AG04450 (cell line): ENCODE measurements at regions not wholly inside any gene's neighbourhood (a gene's known extent, or its start where the extent isn't known, plus 50 kb on each side); places are given as distances from the start of the nearest gene placed in this dataset.

Experiments used
- CTCF ChIA-PET: fragments of 300-600, 350-600 bp; formaldehyde crosslinking; extraction: SDS; loops from one replicate; lab custom pipeline; 2022; ENCODE audit warnings: antibody characterized with exemption, inconsistent platforms; lab: Charles Lee
- POLR2A ChIA-PET: fragments of 350-600 bp; formaldehyde crosslinking; extraction: SDS; loops from one replicate; lab custom pipeline; 2021; ENCODE audit warnings: antibody characterized with exemption, inconsistent platforms; lab: Yijun Ruan, JAX
- DNase-seq: peaks from one replicate; pipeline ENCODE4 v3.0.0-alpha.2; 2011; ENCODE audit warnings: low read depth, low spot score
- H3K27ac ChIP-seq: one replicate; pipeline ENCODE4 v1.5.1; 2012; ENCODE audit warnings: low read depth, low read length, control low read depth
- H3K27me3 ChIP-seq: one replicate; pipeline ENCODE4 v1.6.0; 2012; ENCODE audit warnings: low read length; ENCODE audit not compliant: control insufficient read depth, insufficient read depth
- H3K4me3 ChIP-seq: 2 replicates; pipeline ENCODE4 v1.5.1; 2011; ENCODE audit warnings: mild to moderate bottlenecking, low read depth, low read length, control low read depth
- H3K9me3 ChIP-seq: 2 replicates; pipeline ENCODE4 v1.5.1; 2012; ENCODE audit warnings: low read length; ENCODE audit not compliant: control insufficient read depth, insufficient read depth
- TF ChIP-seq, protein P1 (sequence below): IDR thresholded peaks from 2 replicates; pipeline ENCODE4 v1.5.1; 2011; ENCODE audit warnings: low read depth, low read length, control low read depth, inconsistent platforms

DNA sequence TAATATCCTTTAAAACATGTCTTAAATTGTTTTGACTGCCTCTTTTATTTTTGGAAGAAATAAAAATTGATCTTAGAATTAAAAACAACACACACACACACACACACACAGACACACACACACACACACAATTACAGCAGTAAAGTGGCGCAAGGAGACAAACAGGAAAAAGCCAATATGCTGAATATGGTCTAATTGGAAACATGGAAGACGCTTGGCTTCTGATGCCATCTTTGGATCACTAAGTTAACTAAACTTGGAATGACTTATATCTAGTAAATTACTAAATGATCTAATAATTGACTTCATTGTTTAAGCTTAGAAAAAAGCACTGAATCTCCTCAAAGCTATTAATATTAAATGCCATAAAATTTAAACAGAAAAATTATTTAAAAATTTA, 1093.4 kb downstream of the ADGRL3 start:
- DNase-seq = no peak
- POLR2A ChIA-PET = no interaction called here
- peaks cover 15% of the 10 kb centered on the region for H3K9me3 ChIP-seq
- TF ChIP-seq, protein P1, sequence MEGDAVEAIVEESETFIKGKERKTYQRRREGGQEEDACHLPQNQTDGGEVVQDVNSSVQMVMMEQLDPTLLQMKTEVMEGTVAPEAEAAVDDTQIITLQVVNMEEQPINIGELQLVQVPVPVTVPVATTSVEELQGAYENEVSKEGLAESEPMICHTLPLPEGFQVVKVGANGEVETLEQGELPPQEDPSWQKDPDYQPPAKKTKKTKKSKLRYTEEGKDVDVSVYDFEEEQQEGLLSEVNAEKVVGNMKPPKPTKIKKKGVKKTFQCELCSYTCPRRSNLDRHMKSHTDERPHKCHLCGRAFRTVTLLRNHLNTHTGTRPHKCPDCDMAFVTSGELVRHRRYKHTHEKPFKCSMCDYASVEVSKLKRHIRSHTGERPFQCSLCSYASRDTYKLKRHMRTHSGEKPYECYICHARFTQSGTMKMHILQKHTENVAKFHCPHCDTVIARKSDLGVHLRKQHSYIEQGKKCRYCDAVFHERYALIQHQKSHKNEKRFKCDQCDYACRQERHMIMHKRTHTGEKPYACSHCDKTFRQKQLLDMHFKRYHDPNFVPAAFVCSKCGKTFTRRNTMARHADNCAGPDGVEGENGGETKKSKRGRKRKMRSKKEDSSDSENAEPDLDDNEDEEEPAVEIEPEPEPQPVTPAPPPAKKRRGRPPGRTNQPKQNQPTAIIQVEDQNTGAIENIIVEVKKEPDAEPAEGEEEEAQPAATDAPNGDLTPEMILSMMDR = no peak
- H3K4me3 ChIP-seq = no peak overlapping the region
- H3K27me3 ChIP-seq = no peaks in the 10 kb centered on the region
- CTCF ChIA-PET = no interaction called here
- H3K27ac ChIP-seq = no peak overlapping the region

DNA sequence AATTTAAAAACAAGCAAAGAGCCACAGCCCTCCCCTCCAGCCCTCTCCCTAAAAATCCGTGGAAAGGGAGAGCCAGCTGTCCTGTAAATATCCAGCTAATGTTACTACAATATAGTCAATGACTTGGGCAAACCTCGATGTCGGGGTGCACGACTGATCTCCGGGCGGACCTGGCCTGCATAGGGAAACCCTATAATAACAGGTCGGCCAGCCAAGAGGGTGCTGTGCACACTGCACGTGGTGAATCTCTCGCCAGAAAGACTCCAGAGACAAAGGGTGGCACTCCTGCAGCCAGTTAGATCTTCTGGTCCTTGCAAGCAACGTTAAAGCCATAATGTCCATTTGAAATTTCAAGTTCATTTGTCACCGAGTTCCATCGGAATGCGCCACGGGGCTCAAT, 1092.8 kb downstream of the ADGRL3 start:
- Histone ChIP-seq H3K27me3 (no peaks in the 10 kb centered on the region), H3K9me3 (peaks cover 15% of the 10 kb centered on the region), H3K27ac (no peak overlapping the region), H3K4me3 (no peak overlapping the region)
- POLR2A ChIA-PET = no interaction called here
- CTCF ChIA-PET = no interaction called here
- DNase-seq = no peak
- TF ChIP-seq, protein P1 = no peak

GRCh38 chr4:62288808-62289541, 1088.8 kb downstream of the ADGRL3 start:
- ChIA-PET CTCF (no interaction called here), POLR2A (no interaction called here)
- H3K27me3 ChIP-seq = no peaks in the 10 kb centered on the region
- no peak for DNase-seq
- TF ChIP-seq, protein P1 = no peak
- no peak overlapping the region for H3K27ac ChIP-seq
- peaks cover 19% of the 10 kb centered on the region for H3K9me3 ChIP-seq
- no peak overlapping the region for H3K4me3 ChIP-seq

DNA sequence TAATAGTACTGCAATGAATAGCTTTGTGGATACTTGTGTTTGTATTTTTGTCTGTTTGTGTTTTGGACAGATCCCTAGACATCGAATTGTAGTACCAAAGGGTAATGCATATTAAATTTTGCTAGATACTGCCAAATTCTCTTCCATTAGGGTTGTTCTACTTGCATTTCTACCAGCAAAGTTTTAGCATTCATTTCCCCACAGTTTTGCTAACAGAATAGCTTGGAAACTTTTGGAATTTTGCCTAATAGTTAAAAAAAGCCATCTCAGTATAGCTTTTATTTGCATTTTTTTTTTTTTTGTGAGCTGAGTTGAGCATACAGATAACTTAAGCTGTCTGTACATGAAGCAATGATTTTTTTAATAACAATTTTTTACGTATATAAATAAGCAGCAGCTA, 1084.9 kb downstream of the ADGRL3 start:
- ChIA-PET POLR2A (no interaction called here), CTCF (no interaction called here)
- TF ChIP-seq, protein P1 = no peak
- Histone ChIP-seq H3K27ac (no peak overlapping the region), H3K9me3 (peaks cover 4% of the 10 kb centered on the region; the same call in 1 of the 2 replicates), H3K27me3 (no peaks in the 10 kb centered on the region), H3K4me3 (no peak overlapping the region)
- no peak for DNase-seq

GRCh38 chr4:62279689-62280088, 1079.6 kb downstream of the ADGRL3 start:
- CTCF ChIA-PET = no interaction called here

More at GRCh38 chr4:62279689-62280088, 1079.6 kb downstream of the ADGRL3 start:
- POLR2A ChIA-PET = no interaction called here
- no peak for DNase-seq
- Histone ChIP-seq H3K27ac (no peak overlapping the region), H3K27me3 (no peaks in the 10 kb centered on the region), H3K4me3 (no peak overlapping the region), H3K9me3 (no peaks in the 10 kb centered on the region)
- TF ChIP-seq, protein P1 = no peak
